AG09319 (cell line): ENCODE measurements at regions not wholly inside any gene's neighbourhood (a gene's known extent, or its start where the extent isn't known, plus 50 kb on each side); places are given as distances from the start of the nearest gene placed in this dataset.

Experiments
- DNase-seq: peaks from one replicate; pipeline ENCODE4 v3.0.0-alpha.2; 2010; ENCODE audit warnings: low read depth; ENCODE audit errors: extremely low read depth
- CTCF ChIP-seq: IDR thresholded peaks from 2 replicates; pipeline ENCODE4 v1.5.1; 2011; ENCODE audit warnings: low read depth, mild to moderate bottlenecking, inconsistent platforms, low read length, moderate library complexity

- no peak for TF ChIP-seq CTCF
- no peak for DNase-seq
These were observed 265.0 kb upstream of the RPS6KA3 start for GRCh38 chrX:20531667-20532066.

- peak; percentile 72 for TF ChIP-seq CTCF
These were observed 263.8 kb upstream of the RPS6KA3 start for GRCh38 chrX:20530406-20530921.

GRCh38 chrX:20529711-20530110 lies 263.0 kb upstream of the RPS6KA3 start:
- DNase-seq = no peak
- TF ChIP-seq CTCF = no peak

More at GRCh38 chrX:20530406-20530921, 263.8 kb upstream of the RPS6KA3 start:
- DNase-seq = no peak

- TF ChIP-seq CTCF = no peak
- DNase-seq = no peak
These were observed 262.6 kb upstream of the RPS6KA3 start for GRCh38 chrX:20529301-20529700.

GRCh38 chrX:20527558-20528011 lies 260.9 kb upstream of the RPS6KA3 start:
- DNase-seq = no peak
- TF ChIP-seq CTCF = peak; percentile 52

GRCh38 chrX:20527041-20527440 lies 260.3 kb upstream of the RPS6KA3 start:
- no peak for TF ChIP-seq CTCF
- DNase-seq = no peak

- DNase-seq = no peak
These were observed 257.1 kb upstream of the RPS6KA3 start for GRCh38 chrX:20523626-20524312.

More at GRCh38 chrX:20523626-20524312, 257.1 kb upstream of the RPS6KA3 start:
- no peak for TF ChIP-seq CTCF
